Neuronal stem cell (in vitro differentiated cells): ENCODE measurements at regions not wholly inside any gene's neighbourhood (a gene's known extent, or its start where the extent isn't known, plus 50 kb on each side); places are given as distances from the start of the nearest gene placed in this dataset.

Source experiments
- DNase-seq: peaks from one replicate; pipeline ENCODE4 v3.0.0-alpha.2; 2013; ENCODE audit warnings: low spot score
- H2AFZ ChIP-seq: one replicate; pipeline ENCODE4 v1.6.1; 2013; ENCODE audit warnings: mild to moderate bottlenecking, low read length, inconsistent platforms
- H2AK5ac ChIP-seq: 2 replicates; pipeline ENCODE4 v1.6.1; 2013; ENCODE audit warnings: low read depth, mild to moderate bottlenecking, inconsistent platforms, low read length, moderate library complexity, mixed read lengths
- H2BK120ac ChIP-seq: 2 replicates; pipeline ENCODE4 v1.6.1; 2013; ENCODE audit warnings: low read depth, mild to moderate bottlenecking, inconsistent platforms, low read length, moderate library complexity, mixed read lengths
- H2BK12ac ChIP-seq: one replicate; pipeline ENCODE4 v1.6.1; 2013; ENCODE audit warnings: low read length, inconsistent platforms
- H2BK15ac ChIP-seq: 2 replicates; pipeline ENCODE4 v1.6.1; 2013; ENCODE audit warnings: mild to moderate bottlenecking, low read length, inconsistent platforms, mixed read lengths
- H2BK5ac ChIP-seq: one replicate; pipeline ENCODE4 v1.6.1; 2013; ENCODE audit warnings: inconsistent platforms, mild to moderate bottlenecking, low read length, moderate library complexity
- H3K14ac ChIP-seq: one replicate; pipeline ENCODE4 v1.6.1; 2013; ENCODE audit warnings: low read length, inconsistent platforms
- H3K18ac ChIP-seq: 2 replicates; pipeline ENCODE4 v1.6.1; 2013; ENCODE audit warnings: low read length, inconsistent platforms
- H3K23ac ChIP-seq: 2 replicates; pipeline ENCODE4 v1.6.1; 2013; ENCODE audit warnings: low read depth, mild to moderate bottlenecking, mixed read lengths, low read length, inconsistent platforms; ENCODE audit not compliant: poor library complexity
- H3K27ac ChIP-seq: replicated peaks from 3 replicates; pipeline ENCODE4 v1.5.1; 2013; ENCODE audit warnings: low read length, inconsistent platforms
- H3K27me3 ChIP-seq, 3 experiments: 2 replicates each; pipeline ENCODE4 v1.6.1; 2013; ENCODE audit warnings: low read length in 3 of 3, mild to moderate bottlenecking in 2 of 3, inconsistent platforms in 1 of 3, low read depth in 1 of 3, mixed read lengths in 1 of 3, moderate library complexity in 1 of 3; ENCODE audit not compliant: control insufficient read depth in 3 of 3, insufficient read depth in 3 of 3
- H3K36me3 ChIP-seq, 2 donors: replicated peaks in 1 of 2; 2 replicates each; pipeline ENCODE4 v1.6.1; 2013; ENCODE audit warnings: low read length in 2 of 2; ENCODE audit not compliant: control insufficient read depth in 2 of 2, insufficient read depth in 2 of 2
- H3K4ac ChIP-seq: 2 replicates; pipeline ENCODE4 v1.6.1; 2013; ENCODE audit warnings: inconsistent platforms, mild to moderate bottlenecking, low read length, moderate library complexity
- H3K4me1 ChIP-seq, 2 donors: 1 replicate in 1 of 2; 2 replicates in 1 of 2; pipeline ENCODE4 v1.6.1; 2013; ENCODE audit warnings: low read length in 2 of 2, low read depth in 1 of 2; ENCODE audit not compliant: control insufficient read depth in 2 of 2, insufficient read depth in 1 of 2
- H3K4me2 ChIP-seq: one replicate; pipeline ENCODE4 v1.6.1; 2013; ENCODE audit warnings: mild to moderate bottlenecking, low read length, inconsistent platforms; ENCODE audit not compliant: insufficient read depth, poor library complexity, severe bottlenecking
- H3K4me3 ChIP-seq, 2 donors: 2 replicates each; pipeline ENCODE4 v1.5.1; 2013; ENCODE audit warnings: low read length in 2 of 2, mild to moderate bottlenecking in 2 of 2, inconsistent platforms in 1 of 2, moderate library complexity in 1 of 2
- H3K79me1 ChIP-seq: one replicate; pipeline ENCODE4 v1.6.1; 2013; ENCODE audit warnings: low read depth, mild to moderate bottlenecking, inconsistent platforms, low read length, moderate library complexity
- H3K9ac ChIP-seq: one replicate; pipeline ENCODE4 v1.6.1; 2013; ENCODE audit warnings: mild to moderate bottlenecking, low read depth, low read length, inconsistent platforms; ENCODE audit not compliant: poor library complexity
- H3K9me3 ChIP-seq, 2 donors: replicated peaks in 1 of 2; 2 replicates each; pipeline versions ENCODE3 to v1.6.1; 2013; ENCODE audit warnings: low read length in 2 of 2, mild to moderate bottlenecking in 2 of 2, inconsistent platforms in 1 of 2, low read depth in 1 of 2, mixed read lengths in 1 of 2, moderate library complexity in 1 of 2; ENCODE audit not compliant: control insufficient read depth in 2 of 2, insufficient read depth in 1 of 2
- H4K8ac ChIP-seq: one replicate; pipeline ENCODE4 v1.6.1; 2013; ENCODE audit warnings: low read depth, mild to moderate bottlenecking, inconsistent platforms, low read length, moderate library complexity
- H4K91ac ChIP-seq: one replicate; pipeline ENCODE4 v1.6.1; 2013; ENCODE audit warnings: low read length, low read depth, mild to moderate bottlenecking, inconsistent platforms; ENCODE audit not compliant: poor library complexity
- WGBS, 2 donors: extraction: QIAGEN DNeasy Blood & Tissue Kit; methylation state at CpG; one replicate each; pipeline ENCODE4 v1.1.7; 2013; ENCODE audit warnings: missing lambda C conversion rate in 2 of 2, mixed read lengths in 1 of 2; ENCODE audit not compliant: insufficient read length in 2 of 2, insufficient replicate concordance in 1 of 2; ENCODE audit errors: extremely low coverage in 2 of 2; 5-methylcytosine and 5-hydroxymethylcytosine counted together

GRCh38 chr5:96529559-96529958, 96.5 kb upstream of the PCSK1 start:
- Histone ChIP-seq H3K9me3 (no peaks in the 10 kb centered on the region), H2BK120ac (no peak overlapping the region), H3K4me3 (no peak overlapping the region), H3K27ac (no peak overlapping the region), H2BK12ac (no peak overlapping the region), H3K27me3 (peaks cover 0 to 2% (median 0%) of the 10 kb centered on the region in 3 experiments), H3K4me1 (no peaks in the 10 kb centered on the region), H3K14ac (no peak overlapping the region), H2AFZ (no peak overlapping the region), H2AK5ac (no peak overlapping the region), H3K4ac (no peak overlapping the region), H3K4me2 (no peak overlapping the region), H3K9ac (no peak overlapping the region), H4K8ac (no peak overlapping the region), H3K23ac (no peak overlapping the region), H3K79me1 (no peaks in the 10 kb centered on the region), H2BK5ac (no peak overlapping the region), H3K36me3 (no peaks in the 10 kb centered on the region), H4K91ac (no peak overlapping the region), H2BK15ac (no peak overlapping the region), H3K18ac (no peak overlapping the region)
- DNase-seq = no peak
- no CpG with 5 or more reads among the region's 6 CpGs for WGBS, 2 donors

GRCh38 chr5:96530901-96531300, 97.9 kb upstream of the PCSK1 start:
- H3K4ac ChIP-seq = no peak overlapping the region
- no peak for DNase-seq
- no peak overlapping the region for H2BK5ac ChIP-seq
- H3K14ac ChIP-seq = no peak overlapping the region
- H3K79me1 ChIP-seq = no peaks in the 10 kb centered on the region
- H3K27ac ChIP-seq = no peak overlapping the region
- no peak overlapping the region for H2BK120ac ChIP-seq
- no peak overlapping the region for H2BK15ac ChIP-seq
- H3K23ac ChIP-seq = no peak overlapping the region
- no peaks in the 10 kb centered on the region for H3K4me1 ChIP-seq
- no peak overlapping the region for H3K4me3 ChIP-seq
- H3K9ac ChIP-seq = no peak overlapping the region
- H3K4me2 ChIP-seq = no peak overlapping the region
- no peaks in the 10 kb centered on the region for H3K36me3 ChIP-seq
- H4K8ac ChIP-seq = no peak overlapping the region
- H3K18ac ChIP-seq = no peak overlapping the region
- no peak overlapping the region for H2BK12ac ChIP-seq
- no peak overlapping the region for H2AK5ac ChIP-seq
- H3K27me3 ChIP-seq = peaks cover 0 to 2% (median 0%) of the 10 kb centered on the region in 3 experiments
- no peaks in the 10 kb centered on the region for H3K9me3 ChIP-seq
- no peak overlapping the region for H2AFZ ChIP-seq
- no peak overlapping the region for H4K91ac ChIP-seq

- H3K79me1 ChIP-seq = no peaks in the 10 kb centered on the region
- no peak overlapping the region for H3K27ac ChIP-seq
- H3K23ac ChIP-seq = no peak overlapping the region
- H3K4ac ChIP-seq = no peak overlapping the region
- no peak overlapping the region for H3K9ac ChIP-seq
- no peak overlapping the region for H3K18ac ChIP-seq
- no peak overlapping the region for H3K4me2 ChIP-seq
- H3K36me3 ChIP-seq = no peaks in the 10 kb centered on the region
- DNase-seq = no peak
- H3K4me1 ChIP-seq = no peaks in the 10 kb centered on the region
- H4K91ac ChIP-seq = no peak overlapping the region
- no peak overlapping the region for H2BK120ac ChIP-seq
- H3K9me3 ChIP-seq = no peaks in the 10 kb centered on the region
- no peak overlapping the region for H2BK15ac ChIP-seq
- no peak overlapping the region for H3K4me3 ChIP-seq
- H3K14ac ChIP-seq = no peak overlapping the region
- no peak overlapping the region for H2AFZ ChIP-seq
- no peak overlapping the region for H2BK12ac ChIP-seq
- no peaks in the 10 kb centered on the region for H3K27me3 ChIP-seq
- no peak overlapping the region for H4K8ac ChIP-seq
- no peak overlapping the region for H2BK5ac ChIP-seq
- no peak overlapping the region for H2AK5ac ChIP-seq
- WGBS, 2 donors = no CpG with 5 or more reads among the region's 4 CpGs
Measured at GRCh38 chr5:96533371-96533770, 100.3 kb upstream of the PCSK1 start.

GRCh38 chr5:96537386-96537785, 104.3 kb upstream of the PCSK1 start:
- WGBS, 2 donors = no CpG with 5 or more reads among the region's 3 CpGs
- H3K79me1 ChIP-seq = no peaks in the 10 kb centered on the region
- H2BK12ac ChIP-seq = no peak overlapping the region
- H3K4me1 ChIP-seq = no peaks in the 10 kb centered on the region
- no peak overlapping the region for H4K8ac ChIP-seq
- no peak overlapping the region for H2BK120ac ChIP-seq
- DNase-seq = no peak
- H3K4me3 ChIP-seq = no peak overlapping the region
- H3K14ac ChIP-seq = no peak overlapping the region
- peak overlapping the region; percentile 18 for H2AFZ ChIP-seq
- H3K9me3 ChIP-seq = no peaks in the 10 kb centered on the region
- H3K27ac ChIP-seq = no peak overlapping the region
- H3K23ac ChIP-seq = no peak overlapping the region
- no peak overlapping the region for H3K4me2 ChIP-seq
- no peak overlapping the region for H3K4ac ChIP-seq
- no peak overlapping the region for H4K91ac ChIP-seq
- no peak overlapping the region for H2BK15ac ChIP-seq
- no peak overlapping the region for H3K9ac ChIP-seq
- no peak overlapping the region for H2AK5ac ChIP-seq
- no peak overlapping the region for H2BK5ac ChIP-seq
- H3K36me3 ChIP-seq = no peaks in the 10 kb centered on the region
- H3K18ac ChIP-seq = no peak overlapping the region
- H3K27me3 ChIP-seq = no peaks in the 10 kb centered on the region
